ENCODE measurements at regions not wholly inside any gene's neighbourhood (a gene's known extent, or its start where the extent isn't known, plus 50 kb on each side); places are given as distances from the start of the nearest gene placed in this dataset.

DNA sequence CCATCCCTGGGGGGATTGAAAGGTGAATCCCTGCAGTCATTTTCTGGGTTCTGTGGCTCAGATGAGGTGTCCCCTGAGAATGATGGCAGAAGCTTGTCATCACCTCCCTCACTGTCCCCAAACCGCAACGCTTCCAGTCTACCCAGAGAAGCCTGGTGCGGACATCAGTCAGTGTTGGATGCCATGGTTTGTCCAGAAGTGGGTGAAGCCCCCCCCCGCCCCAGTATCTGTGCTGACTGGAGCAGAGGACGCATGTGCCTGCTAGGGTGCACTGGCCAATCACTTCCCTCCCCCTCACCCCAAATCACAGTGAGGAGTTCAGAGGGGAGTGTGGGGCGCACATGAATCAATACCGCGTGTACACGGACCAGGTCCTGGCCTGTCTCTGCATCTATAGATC is 150.5 kb downstream of the TEX29 start:
- H3K4me1 ChIP-seq, result no peaks in the 10 kb centered on the region
- no peak overlapping the region for H3K27ac ChIP-seq
- H3K4me3 ChIP-seq, result no peak overlapping the region
- TF ChIP-seq, protein P1, sequence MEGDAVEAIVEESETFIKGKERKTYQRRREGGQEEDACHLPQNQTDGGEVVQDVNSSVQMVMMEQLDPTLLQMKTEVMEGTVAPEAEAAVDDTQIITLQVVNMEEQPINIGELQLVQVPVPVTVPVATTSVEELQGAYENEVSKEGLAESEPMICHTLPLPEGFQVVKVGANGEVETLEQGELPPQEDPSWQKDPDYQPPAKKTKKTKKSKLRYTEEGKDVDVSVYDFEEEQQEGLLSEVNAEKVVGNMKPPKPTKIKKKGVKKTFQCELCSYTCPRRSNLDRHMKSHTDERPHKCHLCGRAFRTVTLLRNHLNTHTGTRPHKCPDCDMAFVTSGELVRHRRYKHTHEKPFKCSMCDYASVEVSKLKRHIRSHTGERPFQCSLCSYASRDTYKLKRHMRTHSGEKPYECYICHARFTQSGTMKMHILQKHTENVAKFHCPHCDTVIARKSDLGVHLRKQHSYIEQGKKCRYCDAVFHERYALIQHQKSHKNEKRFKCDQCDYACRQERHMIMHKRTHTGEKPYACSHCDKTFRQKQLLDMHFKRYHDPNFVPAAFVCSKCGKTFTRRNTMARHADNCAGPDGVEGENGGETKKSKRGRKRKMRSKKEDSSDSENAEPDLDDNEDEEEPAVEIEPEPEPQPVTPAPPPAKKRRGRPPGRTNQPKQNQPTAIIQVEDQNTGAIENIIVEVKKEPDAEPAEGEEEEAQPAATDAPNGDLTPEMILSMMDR (IDR thresholded peaks at IDR 0.05), result no peak
- ATAC-seq (no peak), DNase-seq (no peak)
- no peaks in the 10 kb centered on the region for H3K9me3 ChIP-seq
- intact Hi-C loops (cut with DNase I), result loop anchor here in 1 of 2 donors (10.0 kb wide), 1 partner anchor 974 kb away; no protein-coding TSS in a partner anchor
- H3K36me3 ChIP-seq, result no peaks in the 10 kb centered on the region
- peaks cover 0 to 24% of the 10 kb centered on the region in 2 donors for H3K27me3 ChIP-seq

DNA sequence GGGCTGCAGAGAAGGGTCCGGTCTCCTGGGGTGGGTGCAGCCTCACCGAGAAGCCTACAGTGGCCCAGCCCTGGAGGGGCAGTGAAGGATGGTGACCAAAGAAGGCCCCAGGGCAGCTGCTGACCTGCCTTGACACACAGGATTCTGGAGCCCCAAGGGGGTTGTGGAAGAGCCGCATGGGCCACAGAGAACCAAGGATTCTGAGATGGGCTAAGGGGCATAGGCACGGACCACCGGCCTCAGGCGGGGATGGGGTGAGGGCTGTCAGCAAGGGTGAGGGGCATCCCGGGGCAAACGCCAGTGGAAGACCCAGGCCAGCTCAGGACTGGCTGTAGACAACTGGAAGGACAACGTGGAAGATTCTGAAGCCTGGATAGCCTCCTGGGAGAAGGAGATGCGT is 151.6 kb downstream of the TEX29 start:
- H3K27ac ChIP-seq, result no peak overlapping the region
- H3K9me3 ChIP-seq, result no peaks in the 10 kb centered on the region
- no peak overlapping the region for H3K4me3 ChIP-seq
- intact Hi-C loops (cut with DNase I), result loop anchor here in 1 of 2 donors (10.0 kb wide), 1 partner anchor 973 kb away; no protein-coding TSS in a partner anchor
- H3K27me3 ChIP-seq, result peaks cover 0 to 23% of the 10 kb centered on the region in 2 donors
- TF ChIP-seq, protein P1 (IDR thresholded peaks at IDR 0.05), result no peak
- no peak for ATAC-seq
- H3K4me1 ChIP-seq, result no peaks in the 10 kb centered on the region
- DNase-seq, result no peak
- no peaks in the 10 kb centered on the region for H3K36me3 ChIP-seq

DNA sequence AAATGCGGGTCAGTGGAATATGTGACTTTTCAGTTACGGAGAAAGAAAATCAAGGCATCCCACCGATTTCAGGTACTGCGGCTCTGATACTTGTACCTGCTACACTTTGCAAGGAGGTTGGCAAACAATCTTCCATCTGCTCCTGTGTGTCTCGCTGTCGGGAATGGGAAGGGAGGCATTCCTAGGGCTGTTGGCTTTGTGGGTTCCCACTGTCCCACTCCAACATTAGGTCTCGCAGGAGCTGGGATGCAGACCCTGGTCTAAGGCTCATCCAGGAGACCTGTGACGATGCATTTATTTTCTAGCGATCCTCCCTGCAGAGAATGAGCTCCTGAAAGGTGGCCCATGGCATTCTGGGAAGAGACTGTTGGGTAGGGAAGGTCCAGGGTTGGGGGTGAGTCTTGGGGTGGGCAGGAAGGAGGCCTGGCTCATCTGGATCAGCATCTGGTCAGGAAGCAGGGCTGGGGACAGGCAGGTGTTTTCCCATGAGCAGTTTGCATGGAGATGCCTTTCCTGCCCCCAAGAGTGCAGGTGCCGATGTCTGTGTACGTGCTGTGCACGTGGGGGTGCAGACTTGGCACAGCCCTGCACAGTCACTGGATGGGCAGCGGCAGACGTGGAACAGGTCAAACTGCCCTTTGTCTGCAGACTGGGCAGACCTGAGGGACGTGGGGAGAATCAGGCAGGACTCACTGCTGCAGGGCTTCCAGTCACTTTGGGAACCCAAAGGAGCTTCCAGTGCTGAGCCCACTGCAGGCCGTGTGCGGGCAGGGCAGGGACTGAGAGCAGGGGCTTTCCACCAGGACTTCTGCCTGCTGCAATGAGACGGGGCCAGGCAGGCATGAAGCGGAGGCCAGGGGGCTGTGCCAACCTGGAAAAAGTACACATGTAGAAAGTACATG is 152.4 kb downstream of the TEX29 start:
- no peaks in the 10 kb centered on the region for H3K9me3 ChIP-seq
- no peak overlapping the region for H3K4me3 ChIP-seq
- TF ChIP-seq, protein P1 (IDR thresholded peaks at IDR 0.05), result no peak
- intact Hi-C loops (cut with DNase I), result loop anchor here in 1 of 2 donors (10.0 kb wide), 1 partner anchor 972 kb away; no protein-coding TSS in a partner anchor
- no peaks in the 10 kb centered on the region for H3K4me1 ChIP-seq
- DNase-seq (no peak), ATAC-seq (no peak)
- peaks cover 0 to 23% of the 10 kb centered on the region in 2 donors for H3K27me3 ChIP-seq
- H3K27ac ChIP-seq, result no peak overlapping the region
- H3K36me3 ChIP-seq, result no peaks in the 10 kb centered on the region

DNA sequence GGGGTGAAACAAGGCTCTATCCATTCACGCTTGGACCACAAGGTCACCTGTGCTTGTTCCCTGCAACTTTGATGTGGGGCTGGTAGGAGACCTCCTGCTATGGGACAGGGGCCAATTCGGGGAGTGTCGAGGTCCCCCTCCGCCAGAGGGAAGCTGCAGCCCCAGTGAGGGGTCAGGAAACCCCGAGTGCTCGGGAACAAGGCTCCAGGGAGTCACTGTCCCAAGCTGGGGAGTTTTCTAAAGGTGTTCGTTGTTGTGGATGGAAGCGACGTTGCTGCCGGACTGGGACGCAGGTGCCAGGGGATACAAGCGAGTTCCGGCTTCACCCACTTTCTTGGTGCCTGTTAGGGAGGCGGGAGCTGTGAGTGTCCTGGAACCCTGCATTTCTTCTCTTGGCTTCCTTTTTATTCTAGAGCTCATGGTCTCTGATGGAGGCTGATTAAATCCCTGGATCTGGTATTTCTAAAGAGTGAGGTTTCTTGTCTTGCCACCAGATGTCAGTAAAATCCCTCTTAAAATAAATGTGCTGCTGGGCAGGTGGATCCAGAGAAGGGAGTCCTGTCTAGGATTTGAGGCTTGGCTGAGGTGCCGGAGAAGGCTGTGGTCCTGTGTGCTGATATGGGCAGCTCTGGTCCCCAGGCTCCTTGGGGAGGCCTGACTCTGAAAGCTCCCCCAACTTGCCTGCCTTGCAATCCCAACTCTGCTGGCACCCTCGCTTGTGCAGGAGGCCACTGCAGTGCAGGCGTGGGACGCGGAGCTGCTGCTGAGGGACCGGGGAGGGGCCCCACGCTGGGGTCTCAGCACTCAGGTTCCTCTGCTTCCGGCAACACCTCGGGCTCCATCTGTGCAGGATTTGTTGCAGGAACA is 153.9 kb downstream of the TEX29 start:
- intact Hi-C loops (cut with DNase I), result loop anchor here in 1 of 2 donors (10.0 kb wide), 1 partner anchor 970 kb away; no protein-coding TSS in a partner anchor
- H3K4me1 ChIP-seq, result no peaks in the 10 kb centered on the region

More for the DNA sequence above, 153.9 kb downstream of the TEX29 start:
- Histone ChIP-seq H3K9me3 (no peaks in the 10 kb centered on the region), H3K27ac (no peak overlapping the region), H3K36me3 (no peaks in the 10 kb centered on the region), H3K4me3 (no peak overlapping the region), H3K27me3 (peaks cover 0 to 23% of the 10 kb centered on the region in 2 donors)
- ATAC-seq (peak; percentile 84), DNase-seq (peak in 2 of 4 donors; percentile 34 to 54)
- TF ChIP-seq, protein P1 (IDR thresholded peaks at IDR 0.05), result peak; percentile 27 to 38

Data from left lung (tissue), 4 donors.